Esophagus muscularis mucosa (tissue), 3 donors: ENCODE measurements at regions not wholly inside any gene's neighbourhood (a gene's known extent, or its start where the extent isn't known, plus 50 kb on each side); places are given as distances from the start of the nearest gene placed in this dataset.

Experiments used
- EP300 ChIP-seq: sonication (generic); formaldehyde crosslinking; IDR thresholded peaks from one replicate; pipeline ENCODE4 v1.6.1; 2017; ENCODE audit warnings: antibody characterized with exemption
- TF ChIP-seq, protein P1 (sequence below), 3 experiments: fragments of 200-600 bp in 2 of 3; fragments of 450-650 bp in 1 of 3; sonication (generic) in 2 of 3; IDR thresholded peaks; one replicate each; pipeline ENCODE4 v1.5.1; 2017 to 2019; ENCODE audit warnings: antibody characterized with exemption in 3 of 3, mild to moderate bottlenecking in 2 of 3, moderate library complexity in 1 of 3

DNA sequence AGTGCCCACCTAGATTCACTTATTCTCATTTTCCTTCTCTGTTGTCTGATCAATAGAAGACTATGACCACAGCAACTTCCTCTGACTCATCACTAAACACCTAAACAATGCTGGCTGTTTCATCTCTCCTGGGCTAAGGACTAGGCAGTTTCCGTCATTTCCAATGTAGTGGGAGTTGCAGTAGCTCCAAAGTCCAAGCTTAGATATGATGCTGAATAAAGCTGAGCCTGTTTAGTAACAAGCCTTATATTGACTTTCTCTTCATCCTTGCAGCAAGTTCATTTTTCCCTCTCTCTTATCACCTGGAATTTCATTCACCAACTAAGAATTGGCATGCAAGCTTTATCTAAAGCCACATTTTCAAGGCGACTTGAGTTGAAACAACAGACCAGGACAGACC lies 53.5 kb upstream of the PCDH9 start:
- TF ChIP-seq, protein P1, sequence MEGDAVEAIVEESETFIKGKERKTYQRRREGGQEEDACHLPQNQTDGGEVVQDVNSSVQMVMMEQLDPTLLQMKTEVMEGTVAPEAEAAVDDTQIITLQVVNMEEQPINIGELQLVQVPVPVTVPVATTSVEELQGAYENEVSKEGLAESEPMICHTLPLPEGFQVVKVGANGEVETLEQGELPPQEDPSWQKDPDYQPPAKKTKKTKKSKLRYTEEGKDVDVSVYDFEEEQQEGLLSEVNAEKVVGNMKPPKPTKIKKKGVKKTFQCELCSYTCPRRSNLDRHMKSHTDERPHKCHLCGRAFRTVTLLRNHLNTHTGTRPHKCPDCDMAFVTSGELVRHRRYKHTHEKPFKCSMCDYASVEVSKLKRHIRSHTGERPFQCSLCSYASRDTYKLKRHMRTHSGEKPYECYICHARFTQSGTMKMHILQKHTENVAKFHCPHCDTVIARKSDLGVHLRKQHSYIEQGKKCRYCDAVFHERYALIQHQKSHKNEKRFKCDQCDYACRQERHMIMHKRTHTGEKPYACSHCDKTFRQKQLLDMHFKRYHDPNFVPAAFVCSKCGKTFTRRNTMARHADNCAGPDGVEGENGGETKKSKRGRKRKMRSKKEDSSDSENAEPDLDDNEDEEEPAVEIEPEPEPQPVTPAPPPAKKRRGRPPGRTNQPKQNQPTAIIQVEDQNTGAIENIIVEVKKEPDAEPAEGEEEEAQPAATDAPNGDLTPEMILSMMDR (IDR thresholded peaks at IDR 0.05) = no peak
- no peak for TF ChIP-seq EP300
